Breast epithelium (tissue), 3 donors: ENCODE measurements at regions not wholly inside any gene's neighbourhood (a gene's known extent, or its start where the extent isn't known, plus 50 kb on each side); places are given as distances from the start of the nearest gene placed in this dataset.

Experiments
- POLR2A ChIP-seq: fragments of 450-650 bp; IDR thresholded peaks from one replicate; pipeline ENCODE4 v1.6.1; 2016; ENCODE audit warnings: antibody characterized with exemption, mild to moderate bottlenecking, moderate library complexity
- TF ChIP-seq, protein P1 (sequence below), 3 donors: fragments of 450-650 bp; IDR thresholded peaks; one replicate each; pipeline ENCODE4 v1.5.1; 2016 to 2017; ENCODE audit warnings: antibody characterized with exemption in 3 of 3, mild to moderate bottlenecking in 3 of 3, moderate library complexity in 3 of 3

DNA sequence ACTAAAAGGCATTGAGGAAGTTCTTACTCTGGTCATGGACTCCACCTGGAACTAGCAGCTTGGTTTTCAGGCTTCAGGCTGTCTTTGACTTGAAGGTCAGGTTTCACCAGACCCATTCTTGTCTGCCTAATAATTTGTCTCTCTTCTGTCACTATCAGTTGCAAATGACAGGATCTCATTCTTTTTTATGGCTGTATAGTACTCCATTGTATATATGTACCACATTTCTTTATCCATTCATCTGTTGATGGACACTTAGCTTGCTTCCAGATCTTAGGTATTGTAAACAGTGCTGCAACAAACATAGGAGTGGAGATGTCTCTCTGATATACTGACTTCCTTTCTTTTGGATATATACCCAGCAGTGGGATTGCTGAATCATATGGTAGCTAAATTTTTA is 73.1 kb upstream of the SYNCRIP start:
- TF ChIP-seq, protein P1, sequence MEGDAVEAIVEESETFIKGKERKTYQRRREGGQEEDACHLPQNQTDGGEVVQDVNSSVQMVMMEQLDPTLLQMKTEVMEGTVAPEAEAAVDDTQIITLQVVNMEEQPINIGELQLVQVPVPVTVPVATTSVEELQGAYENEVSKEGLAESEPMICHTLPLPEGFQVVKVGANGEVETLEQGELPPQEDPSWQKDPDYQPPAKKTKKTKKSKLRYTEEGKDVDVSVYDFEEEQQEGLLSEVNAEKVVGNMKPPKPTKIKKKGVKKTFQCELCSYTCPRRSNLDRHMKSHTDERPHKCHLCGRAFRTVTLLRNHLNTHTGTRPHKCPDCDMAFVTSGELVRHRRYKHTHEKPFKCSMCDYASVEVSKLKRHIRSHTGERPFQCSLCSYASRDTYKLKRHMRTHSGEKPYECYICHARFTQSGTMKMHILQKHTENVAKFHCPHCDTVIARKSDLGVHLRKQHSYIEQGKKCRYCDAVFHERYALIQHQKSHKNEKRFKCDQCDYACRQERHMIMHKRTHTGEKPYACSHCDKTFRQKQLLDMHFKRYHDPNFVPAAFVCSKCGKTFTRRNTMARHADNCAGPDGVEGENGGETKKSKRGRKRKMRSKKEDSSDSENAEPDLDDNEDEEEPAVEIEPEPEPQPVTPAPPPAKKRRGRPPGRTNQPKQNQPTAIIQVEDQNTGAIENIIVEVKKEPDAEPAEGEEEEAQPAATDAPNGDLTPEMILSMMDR (IDR thresholded peaks at IDR 0.05): no peak
- TF ChIP-seq POLR2A: no peak
